HG03354 (cell line): ENCODE measurements at regions not wholly inside any gene's neighbourhood (a gene's known extent, or its start where the extent isn't known, plus 50 kb on each side); places are given as distances from the start of the nearest gene placed in this dataset.

Experiments used
- ATAC-seq: cut with Tn5 transposase; IDR thresholded peaks from one replicate; pipeline ENCODE4 v1.9.1; 2021; ENCODE audit warnings: mild to moderate bottlenecking; ENCODE audit not compliant: unreplicated experiment, poor library complexity, severe bottlenecking

DNA sequence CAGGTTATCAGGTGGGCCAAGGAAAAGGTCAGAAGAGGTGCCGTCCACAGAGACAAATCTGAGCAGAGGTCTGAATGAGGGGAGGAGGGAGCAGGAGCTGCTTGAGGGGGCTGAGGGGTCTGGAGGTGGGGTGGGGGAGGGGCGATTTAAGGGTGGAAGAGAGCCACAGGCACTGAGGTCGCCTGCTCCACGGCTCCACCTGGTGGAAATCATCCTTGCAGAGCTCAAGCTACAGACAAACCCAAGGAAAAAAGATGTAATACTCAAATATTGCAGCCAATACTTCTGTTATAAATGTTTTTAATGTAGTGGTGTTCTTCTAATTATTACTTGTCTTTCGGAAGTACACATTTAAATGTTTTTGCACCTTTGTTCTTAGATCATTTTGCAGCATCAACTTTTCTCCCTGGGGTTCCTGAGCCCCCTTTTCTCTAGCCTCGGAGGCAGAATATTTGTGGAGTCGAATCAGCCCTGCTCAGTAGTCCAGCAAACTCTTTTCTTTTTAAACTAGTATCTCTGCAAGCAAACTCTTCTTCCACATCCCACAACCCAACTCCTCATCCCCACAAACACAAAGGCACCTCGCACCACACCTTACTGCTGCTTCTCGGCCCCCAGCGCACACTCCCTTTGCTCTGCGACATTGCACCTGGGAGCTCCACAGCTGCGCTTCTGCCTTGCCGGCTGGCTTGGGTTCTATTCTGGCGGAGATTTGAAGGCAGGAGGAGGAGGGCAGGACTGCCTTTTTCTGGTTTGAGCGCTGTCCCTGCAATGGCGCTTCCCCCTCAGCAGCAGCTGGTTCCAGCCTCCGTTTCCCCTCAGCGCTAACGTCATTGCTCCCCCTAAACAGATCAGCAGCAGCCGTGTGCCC is 51.0 kb upstream of the TFAP2A start:
- ATAC-seq = peak; percentile 55
